A549 (cell line): ENCODE measurements at regions not wholly inside any gene's neighbourhood (a gene's known extent, or its start where the extent isn't known, plus 50 kb on each side); places are given as distances from the start of the nearest gene placed in this dataset.
"Not testable (repeated sequence)": the region's sequence is repeated elsewhere in the genome, so short reads cannot be mapped to it uniquely, and the experiment has no call there.

ENCODE experiments used
- ATAC-seq, 2 experiments: fragments of 200-7000 bp in 1 of 2; fragments of >200 bp in 1 of 2; cut with Nextera tagmentation in 1 of 2; cut with Tn5 transposase in 1 of 2; 3 replicates each; pipeline versions ENCODE4 v1.8.0 to v1.9.1; 2018 to 2020; ENCODE audit warnings: mild to moderate bottlenecking in 1 of 2, moderate library complexity in 1 of 2
- CTCF ChIA-PET: fragments of 300-600 bp; sonication (Branson Sonifier 250); formaldehyde crosslinking; extraction: SDS; loops from one replicate; lab custom pipeline; 2021; ENCODE audit warnings: antibody characterized with exemption, inconsistent platforms; lab: Yijun Ruan, JAX
- POLR2A ChIA-PET: fragments of 350-600 bp; formaldehyde crosslinking; extraction: SDS; loops from one replicate; lab custom pipeline; 2021; ENCODE audit warnings: antibody characterized with exemption, inconsistent platforms; lab: Yijun Ruan, JAX
- DNase-seq, 2 experiments: peaks; one replicate each; pipeline versions ENCODE4 v3.0.0 to v3.0.0-alpha.2; 2011 to 2016; ENCODE audit warnings: low read depth in 1 of 2, low spot score in 1 of 2
- FAIRE-seq: peaks from 2 replicates; lab custom pipeline; 2011; peaks lifted over from hg19 to GRCh38; lab: Jason Lieb, UNC
- H3K27ac ChIP-seq, 2 experiments: fragments of >200 bp; sonication (Bioruptor Twin); formaldehyde crosslinking; 3 replicates each; pipeline ENCODE4 v1.5.1; 2016 to 2017
- H3K4me1 ChIP-seq: fragments of >200 bp; sonication (Bioruptor Twin); formaldehyde crosslinking; 3 replicates; pipeline ENCODE4 v1.6.1; 2016
- H3K4me2 ChIP-seq: fragments of >200 bp; sonication (Bioruptor Twin); formaldehyde crosslinking; 3 replicates; pipeline ENCODE4 v1.6.1; 2016
- H3K4me3 ChIP-seq: fragments of >200 bp; sonication (Bioruptor Twin); formaldehyde crosslinking; 3 replicates; pipeline ENCODE4 v1.5.1; 2016
- H3K9me3 ChIP-seq: fragments of >200 bp; sonication (Bioruptor Twin); formaldehyde crosslinking; 3 replicates; pipeline ENCODE4 v1.6.1; 2016
- JUNB ChIP-seq: fragments of >200 bp; sonication (Bioruptor Twin); formaldehyde crosslinking; IDR thresholded peaks from 2 replicates; pipeline ENCODE4 v1.6.1; 2016
- MAFK ChIP-seq: fragments of 450-650 bp; IDR thresholded peaks from 2 replicates; pipeline ENCODE4 v1.6.1; 2014; ENCODE audit not compliant: partially characterized antibody
- WGBS: methylation state at CpG from one replicate; pipeline ENCODE4 v1.1.6; 2017; ENCODE audit errors: missing lambda C conversion rate; 5-methylcytosine and 5-hydroxymethylcytosine counted together

DNA sequence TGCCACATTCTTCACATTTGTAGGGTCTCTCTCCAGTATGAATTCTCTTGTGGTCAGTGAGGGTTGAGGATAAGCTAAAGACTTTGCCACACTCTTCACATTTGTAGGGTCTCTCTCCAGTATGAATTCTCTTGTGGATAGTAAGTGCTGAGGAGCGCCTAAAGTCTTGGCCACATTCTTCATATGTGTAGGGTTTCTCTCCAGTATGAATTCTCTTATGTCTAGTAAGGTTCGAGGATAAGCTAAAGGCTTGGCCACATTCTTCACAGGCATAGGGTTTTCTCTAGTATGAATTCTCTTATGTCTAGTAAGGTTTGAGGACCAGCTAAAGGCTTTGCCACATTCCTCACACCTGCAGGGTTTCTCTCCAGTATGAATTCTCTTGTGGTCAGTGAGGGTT, 706.9 kb upstream of the ZNF722 start:
- FAIRE-seq, H3K9me3 ChIP-seq, POLR2A ChIA-PET, H3K4me2 ChIP-seq, H3K27ac ChIP-seq, H3K4me3 ChIP-seq, CTCF ChIA-PET, DNase-seq, ATAC-seq, H3K4me1 ChIP-seq: not testable (repeated sequence)
- 11% methylated on average over 2 of the region's 2 CpGs for WGBS

DNA sequence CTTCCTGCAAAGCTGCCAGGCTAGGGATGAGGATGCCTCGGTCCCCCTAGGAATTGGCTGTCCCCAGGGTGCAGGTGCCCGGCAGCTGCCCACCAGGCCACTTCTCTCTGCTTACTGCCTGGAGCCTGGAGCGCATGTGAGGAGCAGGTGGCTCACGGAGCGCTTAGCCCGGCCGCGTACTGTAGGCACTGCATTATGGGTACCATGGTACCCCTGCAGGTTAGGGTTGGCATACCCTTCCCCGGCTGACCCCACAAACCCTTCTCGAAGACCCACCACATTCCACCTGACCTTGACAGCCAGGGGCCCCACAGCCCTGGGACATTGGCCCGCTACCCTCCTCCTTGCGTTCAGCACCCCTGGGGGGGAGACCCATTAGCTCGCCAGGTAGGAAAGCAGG, 681.1 kb upstream of the ZNF722 start:
- H3K4me3 ChIP-seq, H3K9me3 ChIP-seq, FAIRE-seq, CTCF ChIA-PET, DNase-seq, ATAC-seq, H3K4me2 ChIP-seq, H3K4me1 ChIP-seq, H3K27ac ChIP-seq, POLR2A ChIA-PET: not testable (repeated sequence)
- WGBS, result 17% methylated on average over 2 of the region's 13 CpGs

DNA sequence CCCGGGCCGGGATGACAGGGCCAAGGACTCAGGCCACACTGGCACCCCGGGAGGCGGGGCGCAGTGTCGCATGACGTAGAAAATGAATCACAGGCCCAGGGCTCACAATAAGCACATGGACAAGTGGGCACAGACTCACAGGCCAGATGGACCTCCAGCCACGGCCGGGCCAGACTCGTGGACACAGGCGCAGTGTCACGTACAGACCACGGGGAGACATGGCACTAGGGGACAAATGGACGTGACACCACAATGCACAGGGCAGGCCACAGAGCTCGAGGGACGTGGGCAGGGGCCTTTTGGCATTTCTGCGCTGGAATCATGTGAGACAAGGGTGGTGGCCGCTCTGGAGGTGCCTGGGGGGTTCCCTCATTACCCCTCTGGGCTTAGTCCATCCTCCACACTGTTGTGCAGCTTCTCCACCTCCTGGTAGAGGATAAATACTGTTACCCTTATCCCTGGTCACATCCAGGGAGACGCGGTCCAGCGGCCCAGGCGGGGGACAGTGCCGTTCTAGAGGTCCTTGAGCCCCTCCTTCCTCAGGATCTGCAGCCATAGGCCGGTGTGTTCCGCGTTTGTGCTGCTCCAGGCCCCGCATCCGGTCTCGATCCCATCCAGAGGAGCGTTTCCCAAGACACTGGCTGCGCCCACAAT, 649.8 kb upstream of the ZNF722 start:
- not testable (repeated sequence) for ATAC-seq, FAIRE-seq

DNA sequence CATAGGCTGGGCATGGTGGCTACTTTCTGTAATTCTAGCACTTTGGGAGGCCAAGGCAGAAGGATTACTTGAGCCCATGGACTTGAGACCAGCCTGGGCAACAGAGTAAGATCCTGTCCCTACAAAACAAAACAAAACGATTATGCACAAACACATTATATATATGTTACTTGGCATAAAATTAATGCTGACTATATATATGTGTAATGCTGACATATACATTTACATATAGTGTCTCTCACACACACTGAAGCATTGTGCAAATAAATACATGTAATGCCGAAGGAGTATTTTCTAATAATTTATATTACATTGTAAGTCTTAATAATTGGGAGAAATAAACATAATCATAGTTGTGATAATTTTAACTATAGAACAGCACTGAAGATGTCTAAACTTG, 621.8 kb upstream of the ZNF722 start:
- Histone ChIP-seq H3K4me1 (no peaks in the 10 kb centered on the region), H3K27ac (no peak overlapping the region), H3K9me3 (peaks cover 15% of the 10 kb centered on the region; the same call in 2 of the 3 replicates), H3K4me3 (no peak overlapping the region), H3K4me2 (no peak overlapping the region)
- FAIRE-seq (no peak), DNase-seq (no peak), ATAC-seq (no peak)
- POLR2A ChIA-PET, result no interaction called here
- WGBS, result under 1% methylated on average over 2 of the region's 2 CpGs
- peak; percentile 61 for TF ChIP-seq MAFK
- TF ChIP-seq JUNB, result no peak
- CTCF ChIA-PET, result no interaction called here

More for the DNA sequence above, 649.8 kb upstream of the ZNF722 start:
- DNase-seq, H3K4me3 ChIP-seq, H3K4me2 ChIP-seq, H3K9me3 ChIP-seq, POLR2A ChIA-PET, CTCF ChIA-PET, H3K4me1 ChIP-seq, H3K27ac ChIP-seq: not testable (repeated sequence)
- 17% methylated on average over 19 of the region's 31 CpGs for WGBS

DNA sequence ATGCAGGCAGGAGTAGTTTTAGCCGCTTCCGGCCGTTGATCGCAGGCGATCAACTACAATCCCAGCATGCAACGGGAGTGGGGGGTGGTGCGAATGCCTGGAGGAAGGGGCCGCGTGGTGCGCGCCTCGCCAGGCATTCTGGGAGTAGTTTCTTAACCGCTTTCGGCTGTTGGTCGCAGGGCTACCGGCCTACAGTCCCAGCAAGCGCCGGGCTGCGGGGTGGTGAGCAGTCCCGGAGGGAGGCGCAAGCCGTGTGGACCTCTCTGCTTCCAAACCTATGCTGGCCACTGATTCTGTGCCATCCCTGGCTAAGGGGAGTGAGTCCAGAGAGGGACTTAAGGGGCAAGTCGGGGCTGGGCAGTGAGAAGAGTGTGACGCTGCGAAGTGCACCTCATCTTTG, 604.5 kb upstream of the ZNF722 start:
- FAIRE-seq, H3K27ac ChIP-seq, ATAC-seq, DNase-seq, H3K4me1 ChIP-seq, POLR2A ChIA-PET, CTCF ChIA-PET, H3K4me3 ChIP-seq, H3K9me3 ChIP-seq, H3K4me2 ChIP-seq: not testable (repeated sequence)
- no CpG with 5 or more reads among the region's 25 CpGs for WGBS

DNA sequence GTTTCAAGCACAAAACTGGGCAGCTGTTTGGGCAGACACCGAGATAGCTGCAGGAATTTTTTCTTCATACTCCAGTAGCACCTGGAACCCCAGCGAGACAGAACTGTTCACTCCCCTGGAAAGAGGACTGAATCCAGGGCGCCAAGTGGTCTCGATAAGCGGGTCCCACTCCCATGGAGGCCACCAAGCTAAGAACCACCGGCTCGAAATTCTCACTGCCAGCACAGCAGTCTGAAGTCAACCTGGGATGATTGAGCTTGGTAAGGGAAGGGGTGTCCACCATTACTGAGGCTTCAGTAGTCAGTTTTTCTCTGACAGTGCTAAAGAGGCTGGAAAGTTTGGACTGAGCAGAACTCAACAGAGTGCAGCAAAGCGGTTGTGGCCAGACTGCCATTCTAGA, 590.8 kb upstream of the ZNF722 start:
- POLR2A ChIA-PET, H3K4me1 ChIP-seq, DNase-seq, FAIRE-seq, H3K27ac ChIP-seq, H3K4me3 ChIP-seq, H3K9me3 ChIP-seq, CTCF ChIA-PET, ATAC-seq, H3K4me2 ChIP-seq: not testable (repeated sequence)
- WGBS, result 6% methylated on average over 2 of the region's 8 CpGs
